ENCODE measurements at regions not wholly inside any gene's neighbourhood (a gene's known extent, or its start where the extent isn't known, plus 50 kb on each side); places are given as distances from the start of the nearest gene placed in this dataset.

- no peak for TF ChIP-seq EZH2phosphoT487 (IDR thresholded peaks at IDR 0.05; ENCODE audit: insufficient read depth, low read depth)
- no peak for TF ChIP-seq EZH2 (IDR thresholded peaks at IDR 0.05; ENCODE audit: insufficient read depth, poor library complexity, severe bottlenecking)
Measured at GRCh38 chr1:9471679-9472078, 67.6 kb upstream of the SLC25A33 start.

Data from GM23248 (cell line).